ENCODE measurements at regions not wholly inside any gene's neighbourhood (a gene's known extent, or its start where the extent isn't known, plus 50 kb on each side); places are given as distances from the start of the nearest gene placed in this dataset.
A peak's percentile ranks its signal among the peaks of the same experiment; 100 is the strongest.
"Not testable (repeated sequence)": the region's sequence is repeated elsewhere in the genome, so short reads cannot be mapped to it uniquely, and the experiment has no call there.

DNA sequence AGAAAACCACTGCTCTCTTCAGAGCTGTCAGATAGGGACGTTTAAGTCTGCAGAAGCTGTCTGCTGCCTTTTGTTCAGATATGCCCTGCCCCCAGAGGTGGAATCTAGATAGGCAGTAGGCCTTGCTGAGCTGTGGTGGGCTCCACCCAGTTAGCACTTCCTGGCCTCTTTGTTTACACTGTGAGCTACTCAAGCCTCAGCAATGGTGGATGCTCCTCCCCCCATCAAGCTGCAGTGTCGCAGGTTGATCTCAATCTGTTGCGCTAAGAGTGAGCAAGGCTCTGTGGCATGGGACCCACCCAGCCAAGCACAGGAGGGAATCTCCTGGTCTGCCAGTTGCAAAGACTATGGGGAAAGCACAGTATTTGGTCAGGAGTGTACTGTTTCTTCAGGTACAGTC, 59.2 kb upstream of the ZNF641 start:
- not testable (repeated sequence) for DNase-seq

GRCh38 chr12:48413388-48413787, 59.0 kb upstream of the ANP32D start:
- no peak for DNase-seq

DNA sequence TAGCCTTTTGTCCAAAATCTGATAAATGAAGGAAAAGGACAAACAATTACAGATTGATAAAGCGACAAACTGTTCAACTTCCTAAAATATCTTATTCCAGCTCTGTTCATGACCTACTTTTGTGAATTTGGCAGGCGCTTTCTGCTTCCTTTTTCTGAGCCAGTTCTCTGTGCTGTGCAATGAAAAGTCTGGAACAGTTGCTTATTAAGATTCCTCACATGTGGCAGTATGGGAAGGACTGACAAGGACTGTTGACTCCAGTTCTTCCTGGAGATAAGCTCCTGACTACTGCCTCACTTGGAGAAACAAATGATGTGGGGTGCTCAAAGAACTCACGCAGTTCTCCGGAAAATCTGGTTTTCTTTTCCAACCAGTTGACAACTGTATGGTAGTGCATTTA, 58.3 kb upstream of the ANP32D start:
- peak in 4 of 14 donors; percentile 14 to 34 (median 24) for DNase-seq

DNA sequence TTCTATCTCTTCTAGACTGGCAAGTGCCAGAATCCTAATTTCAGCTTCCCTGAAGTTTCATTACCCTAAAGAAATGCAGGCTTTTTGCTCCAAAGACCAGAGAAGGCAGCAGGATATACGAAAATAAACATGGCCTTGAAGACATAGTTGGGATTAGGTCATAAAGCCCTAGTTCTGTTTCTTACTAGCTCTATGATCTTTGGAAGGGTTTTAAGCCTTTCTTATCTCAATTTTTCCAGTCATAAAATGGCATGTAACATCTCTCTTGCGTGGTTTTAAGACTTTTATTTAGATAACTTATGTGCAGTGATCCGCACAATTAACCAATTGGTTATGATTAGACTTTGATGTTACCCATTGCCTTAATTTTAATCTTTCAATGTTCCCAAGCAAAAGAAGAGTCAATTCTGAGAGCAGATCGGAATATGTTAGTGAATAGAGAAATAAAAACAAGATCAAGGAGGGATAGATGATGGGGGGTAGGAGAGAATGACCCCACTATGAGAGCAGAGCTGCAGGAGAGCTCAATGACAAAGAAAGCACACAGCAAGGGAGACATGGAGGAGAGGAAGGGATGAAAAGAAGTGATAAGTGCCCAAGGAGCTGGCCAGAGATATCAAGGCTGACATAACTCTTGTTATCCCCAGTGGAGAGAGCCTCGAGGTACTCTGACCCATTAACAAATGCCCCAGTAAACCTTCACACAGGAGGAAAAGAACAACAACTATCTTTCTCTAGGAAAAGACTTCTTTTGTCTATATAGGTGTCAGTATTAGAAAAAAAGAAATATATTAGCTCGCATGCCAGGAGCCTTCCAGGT, 53.0 kb upstream of the ANP32D start:
- no peak for DNase-seq

GRCh38 chr12:48420039-48420775, 52.2 kb upstream of the ANP32D start:
- no peak for DNase-seq

GRCh38 chr12:48422060-48422459, 50.3 kb upstream of the ANP32D start:
- DNase-seq, result no peak
